ENCODE measurements at regions not wholly inside any gene's neighbourhood (a gene's known extent, or its start where the extent isn't known, plus 50 kb on each side); places are given as distances from the start of the nearest gene placed in this dataset.

- Histone ChIP-seq H3K27me3 (ENCODE audit: insufficient read depth, low read length, poor library complexity) (peaks cover 38% of the 10 kb centered on the region), H3K9me3 (ENCODE audit: insufficient read depth, low read length, severe bottlenecking) (no peaks in the 10 kb centered on the region), H3K36me3 (ENCODE audit: insufficient read depth, low read length) (no peaks in the 10 kb centered on the region), H3K4me3 (ENCODE audit: low read depth in 1 of 2, low read length in 2 of 2) (no peak overlapping the region), H3K4me2 (ENCODE audit: insufficient read depth, low read length) (no peak overlapping the region), H4K20me1 (ENCODE audit: insufficient read depth, low read length) (peaks cover 21% of the 10 kb centered on the region), H3K9ac (ENCODE audit: low read depth, low read length) (no peak overlapping the region), H3K27ac (ENCODE audit: low read length) (no peak overlapping the region), H3K79me2 (ENCODE audit: insufficient read depth, low read length) (no peaks in the 10 kb centered on the region), H2AFZ (ENCODE audit: low read depth, low read length) (no peak overlapping the region), H3K4me1 (ENCODE audit: insufficient read depth, low read length) (no peaks in the 10 kb centered on the region)
- TF ChIP-seq EZH2 (IDR thresholded peaks at IDR 0.05; ENCODE audit: borderline replicate concordance, low read depth, low read length, severe bottlenecking): no peak
- no peak for TF ChIP-seq CTCF (IDR thresholded peaks at IDR 0.05; ENCODE audit: borderline replicate concordance, extremely low read depth, low read length, poor library complexity, severe bottlenecking)
- ATAC-seq (ENCODE audit: insufficient read depth, low read depth) (no peak), DNase-seq (no peak)
Measured at GRCh38 chr15:69857250-69857649, 240.5 kb downstream of the TLE3 start.

GRCh38 chr15:69857686-69858391, 239.9 kb downstream of the TLE3 start:
- no peak overlapping the region for H2AFZ ChIP-seq (ENCODE audit: low read depth, low read length)
- peaks cover 34% of the 10 kb centered on the region for H3K27me3 ChIP-seq (ENCODE audit: insufficient read depth, low read length, poor library complexity)

GRCh38 chr15:69858456-69858855, 239.3 kb downstream of the TLE3 start:
- Histone ChIP-seq H3K27me3 (ENCODE audit: insufficient read depth, low read length, poor library complexity) (peaks cover 32% of the 10 kb centered on the region), H3K36me3 (ENCODE audit: insufficient read depth, low read length) (no peaks in the 10 kb centered on the region), H4K20me1 (ENCODE audit: insufficient read depth, low read length) (peaks cover 16% of the 10 kb centered on the region), H3K79me2 (ENCODE audit: insufficient read depth, low read length) (no peaks in the 10 kb centered on the region), H3K27ac (ENCODE audit: low read length) (no peak overlapping the region), H2AFZ (ENCODE audit: low read depth, low read length) (no peak overlapping the region), H3K4me1 (ENCODE audit: insufficient read depth, low read length) (no peaks in the 10 kb centered on the region), H3K4me2 (ENCODE audit: insufficient read depth, low read length) (no peak overlapping the region), H3K9me3 (ENCODE audit: insufficient read depth, low read length, severe bottlenecking) (no peaks in the 10 kb centered on the region), H3K9ac (ENCODE audit: low read depth, low read length) (no peak overlapping the region), H3K4me3 (ENCODE audit: low read depth in 1 of 2, low read length in 2 of 2) (no peak overlapping the region)
- no peak for ATAC-seq (ENCODE audit: insufficient read depth, low read depth)
- no peak for TF ChIP-seq EZH2 (IDR thresholded peaks at IDR 0.05; ENCODE audit: borderline replicate concordance, low read depth, low read length, severe bottlenecking)
- no peak for TF ChIP-seq CTCF (IDR thresholded peaks at IDR 0.05; ENCODE audit: borderline replicate concordance, extremely low read depth, low read length, poor library complexity, severe bottlenecking)
- DNase-seq: no peak

More at GRCh38 chr15:69857686-69858391, 239.9 kb downstream of the TLE3 start:
- DNase-seq: peak; percentile 71
- no peak overlapping the region for H3K4me3 ChIP-seq (ENCODE audit: low read depth in 1 of 2, low read length in 2 of 2)
- H4K20me1 ChIP-seq (ENCODE audit: insufficient read depth, low read length): peaks cover 20% of the 10 kb centered on the region
- H3K9ac ChIP-seq (ENCODE audit: low read depth, low read length): no peak overlapping the region
- H3K4me1 ChIP-seq (ENCODE audit: insufficient read depth, low read length): no peaks in the 10 kb centered on the region
- no peaks in the 10 kb centered on the region for H3K9me3 ChIP-seq (ENCODE audit: insufficient read depth, low read length, severe bottlenecking)
- peak; percentile 92 for ATAC-seq (ENCODE audit: insufficient read depth, low read depth)
- H3K36me3 ChIP-seq (ENCODE audit: insufficient read depth, low read length): no peaks in the 10 kb centered on the region
- no peak overlapping the region for H3K27ac ChIP-seq (ENCODE audit: low read length)
- H3K4me2 ChIP-seq (ENCODE audit: insufficient read depth, low read length): no peak overlapping the region
- no peak for TF ChIP-seq CTCF (IDR thresholded peaks at IDR 0.05; ENCODE audit: borderline replicate concordance, extremely low read depth, low read length, poor library complexity, severe bottlenecking)
- H3K79me2 ChIP-seq (ENCODE audit: insufficient read depth, low read length): no peaks in the 10 kb centered on the region
